Common myeloid progenitor, CD34-positive (primary cell): ENCODE measurements at regions not wholly inside any gene's neighbourhood (a gene's known extent, or its start where the extent isn't known, plus 50 kb on each side); places are given as distances from the start of the nearest gene placed in this dataset.

Experiments used
- CTCF ChIA-PET: fragments of 350-600 bp; sonication (Branson Sonifier 250); formaldehyde crosslinking; loops from one replicate; lab custom pipeline; 2021; ENCODE audit warnings: antibody characterized with exemption; lab: Charles Lee
- POLR2A ChIA-PET: fragments of 350-600 bp; sonication (Branson Sonifier 250); formaldehyde crosslinking; loops from one replicate; lab custom pipeline; 2021; ENCODE audit warnings: antibody characterized with exemption; lab: Charles Lee
- DNase-seq, 3 donors: peaks; one replicate each; pipeline versions ENCODE4 v3.0.0 to v3.0.0-alpha.2; 2013
- H3K27ac ChIP-seq, 2 experiments: 1 replicate in 1 of 2; 2 replicates in 1 of 2; pipeline ENCODE4 v1.7.0; 2013; ENCODE audit warnings: inconsistent platforms in 2 of 2, low read length in 2 of 2, mild to moderate bottlenecking in 2 of 2, low read depth in 1 of 2, moderate library complexity in 1 of 2; ENCODE audit not compliant: severe bottlenecking in 2 of 2, insufficient read depth in 1 of 2, poor library complexity in 1 of 2
- H3K27me3 ChIP-seq, 5 experiments: replicated peaks in 2 of 5; 1 replicate in 3 of 5; 2 replicates in 2 of 5; pipeline versions ENCODE4 v1.6.1 to v1.7.0; 2013; ENCODE audit warnings: low read length in 4 of 5, mild to moderate bottlenecking in 2 of 5, moderate library complexity in 2 of 5, inconsistent platforms in 1 of 5; ENCODE audit not compliant: insufficient read depth in 5 of 5, control insufficient read depth in 4 of 5
- H3K36me3 ChIP-seq, 4 experiments: 1 replicate in 2 of 4; 2 replicates in 2 of 4; pipeline versions ENCODE4 v1.6.1 to v1.7.0; 2013; ENCODE audit warnings: low read length in 3 of 4, control low read depth in 1 of 4, mild to moderate bottlenecking in 1 of 4; ENCODE audit not compliant: control insufficient read depth in 4 of 4, insufficient read depth in 4 of 4
- H3K4me1 ChIP-seq, 4 experiments: 1 replicate in 3 of 4; 2 replicates in 1 of 4; pipeline versions ENCODE4 v1.6.1 to v1.7.1; 2013; ENCODE audit warnings: low read length in 3 of 4, mild to moderate bottlenecking in 3 of 4, control low read depth in 1 of 4, inconsistent platforms in 1 of 4, moderate library complexity in 1 of 4; ENCODE audit not compliant: control insufficient read depth in 4 of 4, insufficient read depth in 4 of 4; ENCODE audit errors: control extremely low read depth in 1 of 4
- H3K4me3 ChIP-seq, 7 experiments: 1 replicate in 4 of 7; 2 replicates in 3 of 7; pipeline versions ENCODE4 v1.5.1 to v1.7.0; 2013; ENCODE audit warnings: mild to moderate bottlenecking in 7 of 7, low read length in 6 of 7, moderate library complexity in 6 of 7, inconsistent platforms in 2 of 7, low read depth in 2 of 7, control low read depth in 1 of 7; ENCODE audit not compliant: insufficient read depth in 4 of 7, control insufficient read depth in 1 of 7; ENCODE audit errors: extremely low read depth in 1 of 7
- H3K9me3 ChIP-seq, 5 experiments: 1 replicate in 4 of 5; 2 replicates in 1 of 5; pipeline versions ENCODE4 v1.6.1 to v1.7.1; 2013; ENCODE audit warnings: low read length in 4 of 5, mild to moderate bottlenecking in 2 of 5, inconsistent platforms in 1 of 5, low read depth in 1 of 5, moderate library complexity in 1 of 5; ENCODE audit not compliant: control insufficient read depth in 4 of 5, insufficient read depth in 2 of 5; ENCODE audit errors: control extremely low read depth in 1 of 5
- WGBS: methylation state at CpG from one replicate; pipeline ENCODE4 v1.1.5; 2013; ENCODE audit not compliant: insufficient coverage; 5-methylcytosine and 5-hydroxymethylcytosine counted together

GRCh38 chr12:91377436-91377835, 194.8 kb upstream of the DCN start:
- ChIA-PET POLR2A (no interaction called here), CTCF (interaction anchor here (1.0 to 1.6 kb wide), 2 partner anchors 9 to 397 kb away, joined by 3 to 4 read pairs; no protein-coding TSS in a partner anchor)
- Histone ChIP-seq H3K36me3 (no peaks in the 10 kb centered on the region), H3K4me3 (no peak overlapping the region), H3K27ac (no peak overlapping the region), H3K9me3 (no peaks in the 10 kb centered on the region), H3K4me1 (peaks cover 6 to 11% (median 8%) of the 10 kb centered on the region in 4 experiments), H3K27me3 (no peaks in the 10 kb centered on the region)
- whole genome bisulfite sequencing = 100% methylated on average over 1 of the region's 3 CpGs
- DNase-seq = no peak

- ChIA-PET CTCF (interaction anchor here (0.5 to 1.4 kb wide), 6 partner anchors 8 to 1276 kb away, joined by 3 to 4 read pairs (median 3); no protein-coding TSS in a partner anchor), POLR2A (no interaction called here)
- Histone ChIP-seq H3K27me3 (no peaks in the 10 kb centered on the region), H3K27ac (no peak overlapping the region), H3K36me3 (no peaks in the 10 kb centered on the region), H3K9me3 (no peaks in the 10 kb centered on the region), H3K4me3 (no peak overlapping the region), H3K4me1 (peaks cover 0 to 8% (median 1%) of the 10 kb centered on the region in 4 experiments)
- no peak for DNase-seq
- WGBS = 100% methylated on average over 1 of the region's 2 CpGs
These were observed 190.5 kb upstream of the DCN start for GRCh38 chr12:91373086-91373485.

GRCh38 chr12:91370086-91370868, 187.7 kb upstream of the DCN start:
- Histone ChIP-seq H3K4me3 (no peak overlapping the region), H3K9me3 (no peaks in the 10 kb centered on the region), H3K27ac (no peak overlapping the region), H3K4me1 (peaks cover 0 to 8% (median 1%) of the 10 kb centered on the region in 4 experiments), H3K36me3 (no peaks in the 10 kb centered on the region), H3K27me3 (no peaks in the 10 kb centered on the region)
- CTCF ChIA-PET = interaction anchor here (1.0 to 3.1 kb wide), 4 partner anchors 9 to 15 kb away, joined by 3 to 11 read pairs (median 4); no protein-coding TSS in a partner anchor
- peak in 2 of 3 donors; percentile 12 to 17 for DNase-seq
- WGBS = 39% methylated on average over 4 of the region's 4 CpGs
- POLR2A ChIA-PET = no interaction called here

GRCh38 chr12:91368613-91369012, 186.0 kb upstream of the DCN start:
- WGBS = 75% methylated on average over 3 of the region's 4 CpGs
- POLR2A ChIA-PET = no interaction called here
- no peak overlapping the region for H3K4me3 ChIP-seq
- no peaks in the 10 kb centered on the region for H3K27me3 ChIP-seq
- H3K27ac ChIP-seq = no peak overlapping the region
- no peak for DNase-seq
- no peaks in the 10 kb centered on the region for H3K9me3 ChIP-seq
- CTCF ChIA-PET = interaction anchor here (0.5 to 3.1 kb wide), 4 partner anchors 9 to 1474 kb away, joined by 3 to 11 read pairs (median 4); no protein-coding TSS in a partner anchor
- H3K36me3 ChIP-seq = no peaks in the 10 kb centered on the region
- peaks cover 0 to 8% (median 1%) of the 10 kb centered on the region in 4 experiments for H3K4me1 ChIP-seq

- no peak overlapping the region for H3K27ac ChIP-seq
- ChIA-PET POLR2A (no interaction called here), CTCF (interaction anchor here (0.7 to 2.4 kb wide), 5 partner anchors 11 to 15 kb away, joined by 3 to 9 read pairs (median 5); no protein-coding TSS in a partner anchor)
- H3K27me3 ChIP-seq = no peaks in the 10 kb centered on the region
- peak; percentile 27 to 41 (median 39) for DNase-seq
- H3K4me1 ChIP-seq = peaks cover 0 to 8% (median 1%) of the 10 kb centered on the region in 4 experiments
- no peaks in the 10 kb centered on the region for H3K36me3 ChIP-seq
- no peak overlapping the region for H3K4me3 ChIP-seq
- no peaks in the 10 kb centered on the region for H3K9me3 ChIP-seq
- WGBS = no CpG with 5 or more reads among the region's 2 CpGs
These were observed 184.7 kb upstream of the DCN start for GRCh38 chr12:91367234-91367849.

GRCh38 chr12:91364471-91365184, 182.0 kb upstream of the DCN start:
- H3K4me3 ChIP-seq = no peak overlapping the region
- H3K4me1 ChIP-seq = no peaks in the 10 kb centered on the region
- CTCF ChIA-PET = interaction anchor here (1.0 to 2.4 kb wide), 7 partner anchors 9 to 256 kb away, joined by 3 to 9 read pairs (median 4); no protein-coding TSS in a partner anchor
- H3K27me3 ChIP-seq = no peaks in the 10 kb centered on the region
- WGBS = 94% methylated on average over 3 of the region's 5 CpGs
- POLR2A ChIA-PET = interaction anchor here (0.7 kb wide), 1 partner anchor 946 kb away, joined by 3 read pairs; no protein-coding TSS in a partner anchor
- no peaks in the 10 kb centered on the region for H3K9me3 ChIP-seq
- DNase-seq = no peak
- H3K27ac ChIP-seq = no peak overlapping the region
- no peaks in the 10 kb centered on the region for H3K36me3 ChIP-seq
